Brain microvascular endothelial cell (primary cell): ENCODE measurements at regions not wholly inside any gene's neighbourhood (a gene's known extent, or its start where the extent isn't known, plus 50 kb on each side); places are given as distances from the start of the nearest gene placed in this dataset.

ENCODE experiments used
- DNase-seq: peaks from one replicate; pipeline ENCODE4 v3.0.0-alpha.2; 2020
- H3K27ac ChIP-seq: fragments of 250-450 bp; sonication (Bioruptor Pico); 2 replicates; pipeline ENCODE4 v1.5.1; 2020; ENCODE audit warnings: mild to moderate bottlenecking, moderate library complexity
- H3K27me3 ChIP-seq: fragments of 250-450 bp; sonication (Bioruptor Pico); replicated peaks from 2 replicates; pipeline ENCODE4 v1.5.1; 2020; ENCODE audit warnings: mild to moderate bottlenecking
- H3K36me3 ChIP-seq: fragments of 250-450 bp; sonication (Bioruptor Pico); replicated peaks from 2 replicates; pipeline ENCODE4 v1.5.1; 2020; ENCODE audit warnings: mild to moderate bottlenecking
- H3K4me3 ChIP-seq: 2 replicates; pipeline ENCODE4 v1.5.1; 2011; ENCODE audit warnings: low read depth, mild to moderate bottlenecking, control low read depth, low read length, moderate library complexity
- in situ Hi-C: cut with HindIII; loops from 2 replicates; pipeline ENCODE4 v1.10.0; 2017; ENCODE audit warnings: low sequenced_read_pairs, low pct_ligation_motif_present
- TF ChIP-seq, protein P1 (sequence below): IDR thresholded peaks from 2 replicates; pipeline ENCODE4 v1.5.1; 2011; ENCODE audit warnings: low read depth, mild to moderate bottlenecking, moderate library complexity, low read length, control low read depth, inconsistent platforms; ENCODE audit errors: missing control alignments

- Histone ChIP-seq H3K27me3 (no peaks in the 10 kb centered on the region), H3K4me3 (no peak overlapping the region), H3K27ac (no peak overlapping the region), H3K36me3 (no peaks in the 10 kb centered on the region)
- DNase-seq: no peak
- TF ChIP-seq, protein P1, sequence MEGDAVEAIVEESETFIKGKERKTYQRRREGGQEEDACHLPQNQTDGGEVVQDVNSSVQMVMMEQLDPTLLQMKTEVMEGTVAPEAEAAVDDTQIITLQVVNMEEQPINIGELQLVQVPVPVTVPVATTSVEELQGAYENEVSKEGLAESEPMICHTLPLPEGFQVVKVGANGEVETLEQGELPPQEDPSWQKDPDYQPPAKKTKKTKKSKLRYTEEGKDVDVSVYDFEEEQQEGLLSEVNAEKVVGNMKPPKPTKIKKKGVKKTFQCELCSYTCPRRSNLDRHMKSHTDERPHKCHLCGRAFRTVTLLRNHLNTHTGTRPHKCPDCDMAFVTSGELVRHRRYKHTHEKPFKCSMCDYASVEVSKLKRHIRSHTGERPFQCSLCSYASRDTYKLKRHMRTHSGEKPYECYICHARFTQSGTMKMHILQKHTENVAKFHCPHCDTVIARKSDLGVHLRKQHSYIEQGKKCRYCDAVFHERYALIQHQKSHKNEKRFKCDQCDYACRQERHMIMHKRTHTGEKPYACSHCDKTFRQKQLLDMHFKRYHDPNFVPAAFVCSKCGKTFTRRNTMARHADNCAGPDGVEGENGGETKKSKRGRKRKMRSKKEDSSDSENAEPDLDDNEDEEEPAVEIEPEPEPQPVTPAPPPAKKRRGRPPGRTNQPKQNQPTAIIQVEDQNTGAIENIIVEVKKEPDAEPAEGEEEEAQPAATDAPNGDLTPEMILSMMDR: no peak
- in situ Hi-C loops: no loop called here
Measured at GRCh38 chr11:13818325-13818724, 144.2 kb upstream of the SPON1 start.

DNA sequence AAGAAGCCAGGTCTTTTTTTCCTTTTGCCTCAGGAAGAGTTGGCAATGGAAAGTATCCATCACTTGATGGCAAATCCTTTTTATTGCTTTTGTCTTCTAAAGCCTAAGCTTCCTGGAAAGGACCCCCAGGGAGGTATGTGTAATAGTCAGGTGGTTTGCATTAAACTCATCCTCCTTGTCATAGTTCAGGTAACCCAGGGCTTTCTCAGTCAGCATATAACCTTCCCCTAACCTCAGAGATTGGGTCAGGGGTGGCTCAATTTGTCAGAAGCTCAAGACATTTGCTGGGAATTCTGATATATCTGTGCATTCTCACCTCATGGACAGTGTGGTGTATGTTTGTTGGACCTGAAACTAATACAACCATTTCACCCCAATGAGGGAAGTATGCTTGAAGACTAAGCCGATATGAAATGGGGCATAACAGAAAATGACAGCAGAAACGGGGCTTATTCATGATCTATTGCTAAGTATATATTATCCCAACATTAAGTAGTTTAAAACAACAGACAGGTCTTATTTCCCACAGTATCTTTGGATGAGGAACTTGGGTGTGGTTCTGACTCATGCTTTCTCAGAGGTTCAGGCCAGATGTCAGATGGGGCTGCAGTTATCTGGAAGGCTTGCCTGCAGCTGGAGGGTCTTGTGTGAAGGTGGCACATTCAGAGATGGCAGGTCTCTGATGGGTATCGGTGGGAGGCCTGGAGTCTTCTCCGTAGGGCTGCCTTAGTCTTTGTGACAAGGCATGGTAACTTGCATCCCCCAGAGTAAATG lies 135.8 kb upstream of the SPON1 start:
- Histone ChIP-seq H3K4me3 (no peak overlapping the region), H3K27me3 (no peaks in the 10 kb centered on the region), H3K36me3 (no peaks in the 10 kb centered on the region), H3K27ac (no peak overlapping the region)
- TF ChIP-seq, protein P1: no peak
- no peak for DNase-seq
- in situ Hi-C loops: no loop called here

DNA sequence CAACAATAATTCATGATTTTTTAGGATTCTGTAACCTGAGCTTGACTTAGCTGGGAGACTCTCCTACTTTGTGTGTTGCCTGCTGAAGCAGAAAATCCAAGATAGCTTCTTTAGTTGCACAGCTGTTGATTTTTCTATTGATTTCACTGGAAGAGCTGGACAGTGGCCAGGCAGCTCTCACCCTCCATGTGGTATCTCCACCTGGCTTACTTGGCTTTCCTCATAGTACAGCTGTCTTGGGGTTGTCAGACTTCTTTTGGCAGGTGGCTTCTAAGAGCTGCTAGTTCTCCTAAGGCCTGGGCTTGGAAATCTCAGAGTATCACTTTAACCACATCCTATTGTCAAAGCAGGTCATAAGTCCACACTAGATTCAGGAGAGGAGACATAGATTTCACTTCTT lies 130.8 kb upstream of the SPON1 start:
- Histone ChIP-seq H3K27ac (no peak overlapping the region), H3K4me3 (no peak overlapping the region), H3K27me3 (no peaks in the 10 kb centered on the region), H3K36me3 (no peaks in the 10 kb centered on the region)
- in situ Hi-C loops: no loop called here
- TF ChIP-seq, protein P1: no peak
- DNase-seq: no peak

DNA sequence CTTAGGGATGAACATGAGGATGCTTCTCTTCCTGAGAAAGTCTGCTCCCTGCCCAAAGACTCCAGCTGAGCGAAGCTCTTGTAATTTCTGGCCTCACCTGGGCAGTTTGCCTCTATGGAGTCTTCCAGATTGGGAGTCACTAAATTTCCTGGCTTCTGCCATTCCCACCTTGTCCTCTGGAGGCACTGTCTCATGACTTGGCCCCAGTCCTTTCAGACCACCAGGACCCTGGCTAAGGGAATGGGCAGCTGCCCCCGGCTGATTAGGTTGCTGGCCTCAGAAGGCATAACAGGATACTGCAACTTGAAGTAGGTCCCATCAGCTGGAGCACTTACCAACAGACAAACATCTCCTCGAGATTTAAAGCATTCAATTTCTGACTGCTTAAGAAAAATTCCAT lies 128.1 kb upstream of the SPON1 start:
- Histone ChIP-seq H3K27me3 (no peaks in the 10 kb centered on the region), H3K36me3 (no peaks in the 10 kb centered on the region), H3K27ac (no peak overlapping the region), H3K4me3 (no peak overlapping the region)
- no peak for DNase-seq
- in situ Hi-C loops: no loop called here
- TF ChIP-seq, protein P1: peak; percentile 62

- TF ChIP-seq, protein P1: no peak
- Histone ChIP-seq H3K27ac (no peak overlapping the region), H3K27me3 (no peaks in the 10 kb centered on the region), H3K36me3 (no peaks in the 10 kb centered on the region), H3K4me3 (no peak overlapping the region)
- DNase-seq: no peak
- in situ Hi-C loops: no loop called here
Measured at GRCh38 chr11:13836666-13837065, 125.9 kb upstream of the SPON1 start.

DNA sequence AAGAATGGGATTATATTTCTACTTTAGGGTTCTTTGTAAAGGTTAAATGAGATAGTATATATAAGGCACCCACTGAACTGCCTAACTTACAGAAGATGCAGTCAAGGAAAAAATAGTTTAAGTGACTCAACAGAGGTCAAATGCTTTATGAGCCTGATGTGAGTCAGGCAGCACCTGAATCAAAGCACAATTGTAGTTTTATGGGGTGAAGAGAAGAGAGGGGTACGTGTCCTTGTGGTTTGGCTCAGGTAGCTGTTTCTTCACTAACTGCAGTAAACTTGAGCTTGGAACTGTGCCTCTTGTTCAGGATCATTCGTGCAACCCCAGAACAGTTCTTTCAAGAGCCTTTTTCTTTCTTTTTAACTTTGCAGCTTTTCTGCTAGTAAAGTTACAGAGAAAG lies 125.2 kb upstream of the SPON1 start:
- Histone ChIP-seq H3K36me3 (no peaks in the 10 kb centered on the region), H3K27ac (no peak overlapping the region), H3K27me3 (no peaks in the 10 kb centered on the region), H3K4me3 (no peak overlapping the region)
- in situ Hi-C loops: no loop called here
- no peak for DNase-seq
- TF ChIP-seq, protein P1: no peak
